Suprapubic skin (tissue), 4 donors: ENCODE measurements at regions not wholly inside any gene's neighbourhood (a gene's known extent, or its start where the extent isn't known, plus 50 kb on each side); places are given as distances from the start of the nearest gene placed in this dataset.

Experiments used
- EP300 ChIP-seq: sonication (generic); formaldehyde crosslinking; IDR thresholded peaks from one replicate; pipeline ENCODE4 v1.6.1; 2017; ENCODE audit warnings: antibody characterized with exemption
- POLR2A ChIP-seq, 2 donors: fragments of 450-650 bp; IDR thresholded peaks; one replicate each; pipeline ENCODE4 v1.6.1; 2017; ENCODE audit warnings: antibody characterized with exemption in 2 of 2, mild to moderate bottlenecking in 2 of 2, moderate library complexity in 2 of 2
- POLR2AphosphoS5 ChIP-seq, 3 donors: sonication (generic); formaldehyde crosslinking; IDR thresholded peaks; one replicate each; pipeline ENCODE4 v1.6.1; 2017; ENCODE audit warnings: antibody characterized with exemption in 3 of 3
- TF ChIP-seq, protein P1 (sequence below), 2 donors: fragments of 200-600 bp in 1 of 2; fragments of 450-650 bp in 1 of 2; sonication (generic) in 1 of 2; IDR thresholded peaks; one replicate each; pipeline ENCODE4 v1.5.1; 2016 to 2019; ENCODE audit warnings: antibody characterized with exemption in 2 of 2, mild to moderate bottlenecking in 1 of 2, moderate library complexity in 1 of 2

GRCh38 chr6:14317387-14317970 is 199.9 kb downstream of the CD83 start:
- TF ChIP-seq, protein P1, sequence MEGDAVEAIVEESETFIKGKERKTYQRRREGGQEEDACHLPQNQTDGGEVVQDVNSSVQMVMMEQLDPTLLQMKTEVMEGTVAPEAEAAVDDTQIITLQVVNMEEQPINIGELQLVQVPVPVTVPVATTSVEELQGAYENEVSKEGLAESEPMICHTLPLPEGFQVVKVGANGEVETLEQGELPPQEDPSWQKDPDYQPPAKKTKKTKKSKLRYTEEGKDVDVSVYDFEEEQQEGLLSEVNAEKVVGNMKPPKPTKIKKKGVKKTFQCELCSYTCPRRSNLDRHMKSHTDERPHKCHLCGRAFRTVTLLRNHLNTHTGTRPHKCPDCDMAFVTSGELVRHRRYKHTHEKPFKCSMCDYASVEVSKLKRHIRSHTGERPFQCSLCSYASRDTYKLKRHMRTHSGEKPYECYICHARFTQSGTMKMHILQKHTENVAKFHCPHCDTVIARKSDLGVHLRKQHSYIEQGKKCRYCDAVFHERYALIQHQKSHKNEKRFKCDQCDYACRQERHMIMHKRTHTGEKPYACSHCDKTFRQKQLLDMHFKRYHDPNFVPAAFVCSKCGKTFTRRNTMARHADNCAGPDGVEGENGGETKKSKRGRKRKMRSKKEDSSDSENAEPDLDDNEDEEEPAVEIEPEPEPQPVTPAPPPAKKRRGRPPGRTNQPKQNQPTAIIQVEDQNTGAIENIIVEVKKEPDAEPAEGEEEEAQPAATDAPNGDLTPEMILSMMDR (IDR thresholded peaks at IDR 0.05): no peak
- TF ChIP-seq EP300 (no peak), POLR2AphosphoS5 (IDR thresholded peaks at IDR 0.05) (no peak), POLR2A (IDR thresholded peaks at IDR 0.05) (no peak)
